Mesodermal cell (in vitro differentiated cells): ENCODE measurements at regions not wholly inside any gene's neighbourhood (a gene's known extent, or its start where the extent isn't known, plus 50 kb on each side); places are given as distances from the start of the nearest gene placed in this dataset.
"Not testable (repeated sequence)": the region's sequence is repeated elsewhere in the genome, so short reads cannot be mapped to it uniquely, and the experiment has no call there.

ENCODE experiments used
- H3K27ac ChIP-seq: 2 replicates; pipeline ENCODE4 v1.7.0; 2013; ENCODE audit warnings: mild to moderate bottlenecking, low read depth, low read length, moderate library complexity; ENCODE audit not compliant: severe bottlenecking
- H3K36me3 ChIP-seq: 2 replicates; pipeline ENCODE4 v1.7.1; 2013; ENCODE audit warnings: mild to moderate bottlenecking, low read length, moderate library complexity; ENCODE audit not compliant: control insufficient read depth, insufficient read depth
- H3K4me1 ChIP-seq: one replicate; pipeline ENCODE4 v1.7.1; 2013; ENCODE audit warnings: mild to moderate bottlenecking, low read length; ENCODE audit not compliant: insufficient read depth, control insufficient read depth, poor library complexity, severe bottlenecking
- H3K4me3 ChIP-seq: 2 replicates; pipeline ENCODE4 v1.7.0; 2013; ENCODE audit warnings: low read length, control low read depth, mild to moderate bottlenecking; ENCODE audit not compliant: insufficient read depth, poor library complexity, severe bottlenecking; ENCODE audit errors: extremely low read depth
- H3K9me3 ChIP-seq: 2 replicates; pipeline ENCODE4 v1.7.1; 2013; ENCODE audit warnings: mild to moderate bottlenecking, low read length, moderate library complexity; ENCODE audit not compliant: control insufficient read depth
- WGBS, 2 experiments: methylation state at CpG; one replicate each; pipeline ENCODE4 v1.1.5; 2013; ENCODE audit warnings: missing lambda C conversion rate in 2 of 2; ENCODE audit not compliant: insufficient coverage in 2 of 2; 5-methylcytosine and 5-hydroxymethylcytosine counted together

DNA sequence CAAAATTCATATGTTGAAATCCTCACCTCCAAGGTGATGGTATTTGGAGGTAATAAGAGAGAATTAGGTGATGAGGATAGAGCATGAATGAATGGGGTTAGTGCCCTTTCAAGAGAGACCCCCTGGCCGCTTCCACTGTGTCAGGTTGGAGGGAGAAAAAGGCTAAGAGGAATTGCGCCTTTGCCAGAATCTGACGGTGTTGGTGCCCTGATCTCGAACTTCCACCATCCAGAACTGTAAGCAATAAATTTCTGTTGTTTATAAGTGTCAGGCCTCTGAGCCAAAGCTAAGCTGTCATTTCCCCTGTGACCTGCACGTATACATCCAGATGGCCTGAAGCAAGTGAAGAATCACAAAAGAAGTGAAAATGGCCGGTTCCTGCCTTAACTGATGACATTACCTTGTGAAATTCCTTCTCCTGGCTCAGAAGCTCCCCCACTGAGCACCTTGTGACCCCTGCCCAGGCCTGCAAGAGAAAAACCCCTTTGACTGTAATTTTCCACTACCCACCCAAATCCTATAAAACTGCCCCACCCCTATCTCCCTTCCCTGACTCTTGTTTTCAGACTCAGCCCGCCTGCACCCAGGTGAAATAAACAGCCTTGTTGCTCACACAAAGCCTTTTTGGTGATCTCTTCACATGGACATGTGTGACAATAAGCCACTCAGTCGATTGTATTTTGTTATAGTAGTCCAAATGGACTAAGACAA lies 878.9 kb upstream of the GOT2 start:
- not testable (repeated sequence) for H3K9me3 ChIP-seq, H3K4me1 ChIP-seq, H3K36me3 ChIP-seq, H3K4me3 ChIP-seq, H3K27ac ChIP-seq
- WGBS, 2 experiments: 60% methylated on average over 4 of the region's 8 CpGs; no CpG with 5 or more reads in 1 of the 2 experiments

DNA sequence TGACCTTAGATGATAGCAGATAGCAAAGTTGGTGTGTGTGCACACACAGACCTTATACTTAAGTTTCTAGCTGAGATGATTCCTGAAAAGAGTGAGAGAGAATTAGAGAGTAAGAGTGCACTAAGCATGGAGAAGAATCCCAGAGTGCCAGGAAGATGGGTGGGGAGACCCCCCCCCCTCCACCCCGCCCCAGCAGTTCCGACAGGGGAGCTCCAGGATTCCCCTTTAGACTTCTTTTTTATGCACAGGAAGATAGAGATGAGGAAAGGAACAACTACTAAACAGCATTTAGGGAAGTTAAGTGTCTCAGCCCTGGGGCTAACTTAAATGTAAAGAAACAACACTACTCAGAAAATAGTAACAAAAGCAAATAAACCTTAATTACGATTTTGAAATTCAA lies 878.0 kb upstream of the GOT2 start:
- Histone ChIP-seq H3K27ac (no peak overlapping the region), H3K9me3 (no peaks in the 10 kb centered on the region), H3K36me3 (no peaks in the 10 kb centered on the region), H3K4me3 (no peak overlapping the region), H3K4me1 (no peaks in the 10 kb centered on the region)
- no CpG with 5 or more reads among the region's 3 CpGs for WGBS, 2 experiments

DNA sequence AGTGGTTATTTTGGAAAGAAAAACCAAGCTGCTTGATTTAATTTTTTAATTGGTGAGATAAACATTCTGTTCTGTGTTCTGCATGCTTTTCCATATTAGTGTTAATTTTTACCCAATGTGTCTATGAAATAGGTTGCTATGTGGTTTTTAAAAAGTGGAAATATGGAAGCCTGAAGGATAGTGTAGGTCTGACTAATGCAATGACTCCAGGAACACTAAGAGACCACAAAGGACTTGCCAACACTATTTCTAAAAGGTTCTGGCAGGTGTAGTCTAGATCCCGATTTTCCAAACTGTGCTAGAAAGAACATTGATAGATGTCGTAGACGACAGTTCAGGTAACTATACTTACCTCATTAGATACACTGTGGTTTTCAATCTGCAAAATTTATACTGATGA lies 877.4 kb upstream of the GOT2 start:
- Histone ChIP-seq H3K4me3 (no peak overlapping the region), H3K9me3 (no peaks in the 10 kb centered on the region), H3K27ac (no peak overlapping the region), H3K36me3 (no peaks in the 10 kb centered on the region), H3K4me1 (no peaks in the 10 kb centered on the region)
- 86% methylated on average over 1 of the region's 3 CpGs; no CpG with 5 or more reads in 1 of the 2 experiments for WGBS, 2 experiments

DNA sequence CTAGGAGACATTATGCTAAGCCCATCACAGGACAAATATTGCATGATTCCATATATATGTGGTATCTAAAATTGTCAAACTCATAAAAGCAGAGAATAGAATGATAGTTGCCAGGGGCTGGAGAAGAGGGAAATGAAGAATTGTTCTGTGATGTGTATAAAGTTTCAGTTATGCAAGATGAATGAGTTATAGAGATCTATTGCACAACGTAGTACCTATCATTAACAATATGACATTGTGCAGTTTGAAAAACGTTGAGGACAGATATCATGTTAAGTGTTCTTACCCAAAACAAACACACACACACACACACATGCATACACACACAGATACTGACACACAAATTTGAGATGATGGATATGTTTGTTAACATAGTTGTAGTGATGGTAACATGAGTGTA lies 871.6 kb upstream of the GOT2 start:
- no peaks in the 10 kb centered on the region for H3K36me3 ChIP-seq
- H3K4me3 ChIP-seq: no peak overlapping the region
- no peaks in the 10 kb centered on the region for H3K4me1 ChIP-seq
- H3K9me3 ChIP-seq: no peaks in the 10 kb centered on the region
- H3K27ac ChIP-seq: no peak overlapping the region
- WGBS, 2 experiments: no CpG with 5 or more reads among the region's 2 CpGs

DNA sequence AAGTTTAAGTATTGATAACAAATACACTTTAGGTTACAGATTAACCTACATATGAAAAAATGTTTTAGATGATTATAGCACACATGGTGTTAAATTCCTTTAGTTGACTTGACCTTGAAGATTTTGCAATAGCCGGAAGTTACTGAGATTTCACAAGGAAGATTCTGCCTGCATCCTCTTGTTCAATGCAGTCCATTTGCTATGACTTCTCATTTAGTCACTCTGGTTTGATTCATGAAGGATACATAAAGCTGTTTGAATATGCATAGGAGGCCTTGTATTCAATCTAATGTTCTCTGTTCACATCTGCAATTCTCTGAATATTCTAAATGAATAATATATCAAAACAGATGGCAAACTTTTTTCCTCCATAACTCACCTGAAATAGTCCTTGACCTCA lies 870.2 kb upstream of the GOT2 start:
- Histone ChIP-seq H3K4me3 (no peak overlapping the region), H3K9me3 (no peaks in the 10 kb centered on the region), H3K36me3 (no peaks in the 10 kb centered on the region), H3K4me1 (no peaks in the 10 kb centered on the region), H3K27ac (no peak overlapping the region)
- WGBS, 2 experiments: 88% methylated on average over 1 of the region's 1 CpG; no CpG with 5 or more reads in 1 of the 2 experiments

DNA sequence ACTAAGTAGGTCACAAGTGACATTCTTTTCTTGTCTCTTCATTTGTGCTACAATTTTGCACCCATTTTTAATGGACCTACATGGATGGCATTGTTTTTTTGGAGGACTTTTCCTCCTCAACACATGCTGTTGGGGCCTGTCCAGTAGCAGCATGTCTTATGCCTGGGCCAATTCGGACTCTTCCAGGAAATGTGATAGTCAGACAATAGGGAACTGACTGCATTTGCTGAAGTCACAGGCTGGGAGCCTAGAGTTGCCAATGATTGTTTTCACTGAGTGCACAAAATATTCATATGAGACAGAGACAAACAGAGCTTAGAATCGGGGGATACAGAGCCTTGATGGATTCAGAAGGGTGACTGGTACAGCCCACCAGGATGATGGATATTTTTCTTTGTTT lies 867.3 kb upstream of the GOT2 start:
- WGBS, 2 experiments: 90% methylated on average over 2 of the region's 2 CpGs; no CpG with 5 or more reads in 1 of the 2 experiments
- H3K27ac ChIP-seq: no peak overlapping the region

DNA sequence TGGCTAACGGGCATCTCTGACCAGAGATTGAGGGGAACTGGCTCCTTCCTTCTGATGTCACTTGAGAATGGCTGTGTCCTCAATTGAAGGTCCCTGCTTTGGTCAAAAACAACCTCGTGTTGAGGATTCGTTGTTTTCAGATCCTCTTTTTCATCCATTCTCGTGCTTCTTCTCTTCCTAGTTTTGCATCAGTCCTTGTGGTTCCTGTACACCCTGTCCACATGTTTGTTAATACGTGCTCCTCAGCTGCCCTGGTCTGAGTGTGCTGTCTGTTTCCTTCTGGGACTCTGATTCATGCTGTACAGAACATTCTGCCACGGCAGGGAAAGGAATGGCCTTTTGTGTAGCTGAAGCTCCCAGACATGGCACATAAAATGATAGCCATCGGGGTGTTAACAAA lies 863.2 kb upstream of the GOT2 start:
- WGBS, 2 experiments: 87 to 89% methylated on average over 5 to 7 of the region's 7 CpGs
- no peaks in the 10 kb centered on the region for H3K9me3 ChIP-seq

More for the DNA sequence above, 867.3 kb upstream of the GOT2 start:
- Histone ChIP-seq H3K4me1 (no peaks in the 10 kb centered on the region), H3K4me3 (no peak overlapping the region), H3K36me3 (no peaks in the 10 kb centered on the region), H3K9me3 (no peaks in the 10 kb centered on the region)

DNA sequence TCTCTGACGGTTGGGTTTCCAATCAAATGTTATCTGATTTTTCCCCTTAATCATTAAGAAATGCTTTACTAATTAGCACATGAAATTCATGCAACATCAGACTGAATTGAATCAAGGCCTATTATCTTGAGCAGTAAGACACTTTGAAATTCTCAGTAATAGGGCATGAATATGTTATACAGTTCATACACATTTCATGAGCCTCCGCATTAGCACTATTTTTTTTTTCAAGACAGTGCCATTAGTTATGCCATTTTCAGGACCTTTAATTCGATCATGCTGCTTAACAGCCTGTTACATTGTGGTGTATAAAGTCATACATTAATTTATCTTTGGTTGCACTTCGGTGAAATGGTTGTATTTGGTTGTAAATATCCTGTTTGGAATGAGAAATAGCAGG lies 862.6 kb upstream of the GOT2 start:
- WGBS, 2 experiments: 100% methylated on average over 1 of the region's 4 CpGs; no CpG with 5 or more reads in 1 of the 2 experiments

More for the DNA sequence above, 863.2 kb upstream of the GOT2 start:
- Histone ChIP-seq H3K27ac (no peak overlapping the region), H3K36me3 (no peaks in the 10 kb centered on the region), H3K4me3 (no peak overlapping the region), H3K4me1 (no peaks in the 10 kb centered on the region)

DNA sequence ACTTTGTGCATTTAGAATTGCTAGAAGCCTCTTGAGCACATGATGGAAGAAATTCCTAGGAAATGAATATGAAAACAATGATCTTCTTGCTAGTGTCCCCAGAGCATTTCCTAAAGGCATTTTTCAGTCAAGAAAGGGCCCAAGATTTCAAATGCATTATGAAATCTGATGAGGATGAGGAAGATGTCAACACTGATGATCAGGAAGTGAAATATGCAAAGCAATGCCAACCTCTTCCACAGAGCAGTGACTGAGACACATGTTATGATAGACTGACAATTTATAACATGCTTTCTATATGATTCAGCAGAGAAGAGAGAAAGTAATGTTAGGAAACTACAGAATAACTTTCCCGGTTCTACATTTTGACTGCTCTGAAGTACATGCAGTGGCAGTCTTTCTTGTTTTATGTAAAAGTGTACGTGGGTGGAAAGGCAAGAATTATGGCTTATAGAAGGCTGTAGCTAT lies 859.1 kb upstream of the GOT2 start:
- Histone ChIP-seq H3K4me3 (no peak overlapping the region), H3K36me3 (no peaks in the 10 kb centered on the region), H3K9me3 (no peaks in the 10 kb centered on the region), H3K4me1 (no peaks in the 10 kb centered on the region), H3K27ac (no peak overlapping the region)
- 100% methylated on average over 1 of the region's 2 CpGs; no CpG with 5 or more reads in 1 of the 2 experiments for WGBS, 2 experiments

More for the DNA sequence above, 862.6 kb upstream of the GOT2 start:
- Histone ChIP-seq H3K9me3 (no peaks in the 10 kb centered on the region), H3K27ac (no peak overlapping the region), H3K4me1 (no peaks in the 10 kb centered on the region), H3K36me3 (no peaks in the 10 kb centered on the region), H3K4me3 (no peak overlapping the region)

DNA sequence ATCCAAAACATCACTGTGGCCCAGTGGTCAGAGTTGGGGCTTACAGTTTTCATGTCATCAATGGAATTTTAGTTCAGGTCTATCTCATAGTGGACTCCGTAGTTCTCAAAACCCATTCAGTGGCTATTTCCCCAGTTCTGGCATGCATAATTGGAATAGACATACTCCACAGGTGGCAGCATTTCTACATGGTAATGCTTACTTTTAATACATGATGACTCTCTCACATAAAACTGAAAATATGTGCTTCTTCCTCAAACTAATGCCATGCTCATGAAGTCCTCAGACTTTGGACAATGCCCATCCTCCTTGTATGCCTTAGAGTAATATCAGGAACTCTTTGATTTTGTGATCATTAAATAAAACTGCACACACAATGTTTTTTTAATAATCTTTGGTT lies 857.4 kb upstream of the GOT2 start:
- Histone ChIP-seq H3K27ac (no peak overlapping the region), H3K4me3 (no peak overlapping the region), H3K9me3 (no peaks in the 10 kb centered on the region), H3K4me1 (no peaks in the 10 kb centered on the region), H3K36me3 (no peaks in the 10 kb centered on the region)
- 88% methylated on average over 1 of the region's 1 CpG; no CpG with 5 or more reads in 1 of the 2 experiments for WGBS, 2 experiments

DNA sequence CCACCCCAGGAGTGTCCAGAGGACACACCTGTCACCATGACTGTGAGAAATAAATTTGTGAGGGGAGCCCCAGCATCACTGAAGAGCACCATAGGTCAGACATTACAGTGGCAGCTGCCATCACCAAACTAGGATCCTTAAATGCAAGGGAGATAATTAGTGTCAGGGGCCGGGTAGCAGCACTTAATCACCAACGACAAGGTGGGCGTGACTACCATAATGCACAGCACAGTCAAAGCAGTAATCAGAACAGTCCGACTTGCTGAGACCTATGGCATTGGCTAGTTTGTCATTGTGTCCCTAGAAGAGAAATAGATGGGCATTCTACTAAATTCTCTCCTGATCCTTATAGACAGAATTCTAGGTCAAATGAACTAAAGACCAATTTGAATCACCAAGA lies 856.7 kb upstream of the GOT2 start:
- Histone ChIP-seq H3K4me3 (no peak overlapping the region), H3K4me1 (no peaks in the 10 kb centered on the region), H3K27ac (no peak overlapping the region), H3K36me3 (no peaks in the 10 kb centered on the region), H3K9me3 (no peaks in the 10 kb centered on the region)
- 92 to 100% methylated on average over 1 to 4 of the region's 4 CpGs for WGBS, 2 experiments
